GM11168 (cell line): ENCODE measurements at regions not wholly inside any gene's neighbourhood (a gene's known extent, or its start where the extent isn't known, plus 50 kb on each side); places are given as distances from the start of the nearest gene placed in this dataset.

Experiments
- in situ Hi-C: fragments of 300-500 bp; cut with MboI; formaldehyde crosslinking; loops from one replicate; pipeline ENCODE4 v1.12.0; 2022; ENCODE audit warnings: low sequenced_read_pairs; ENCODE audit not compliant: unreplicated experiment

DNA sequence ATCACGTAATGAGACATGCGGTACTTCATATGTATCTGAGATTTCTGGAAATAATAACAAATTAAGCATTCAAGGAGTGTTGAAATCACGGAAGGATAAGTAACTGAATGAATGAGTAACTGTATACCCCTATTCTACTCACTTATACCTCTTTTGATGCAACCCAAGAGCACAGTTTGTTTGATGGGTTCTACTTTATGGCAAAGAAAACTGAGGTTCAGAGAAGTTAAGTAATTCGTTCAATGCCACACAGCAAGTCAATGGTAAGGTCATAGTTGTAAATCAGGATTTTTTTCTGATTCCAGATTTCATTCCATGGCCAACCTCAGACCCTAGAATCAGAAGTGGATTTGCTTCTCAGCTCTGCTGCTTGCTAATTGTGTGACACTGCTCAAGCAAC lies 544.5 kb upstream of the TBX3 start:
- in situ Hi-C loops: no loop called here

DNA sequence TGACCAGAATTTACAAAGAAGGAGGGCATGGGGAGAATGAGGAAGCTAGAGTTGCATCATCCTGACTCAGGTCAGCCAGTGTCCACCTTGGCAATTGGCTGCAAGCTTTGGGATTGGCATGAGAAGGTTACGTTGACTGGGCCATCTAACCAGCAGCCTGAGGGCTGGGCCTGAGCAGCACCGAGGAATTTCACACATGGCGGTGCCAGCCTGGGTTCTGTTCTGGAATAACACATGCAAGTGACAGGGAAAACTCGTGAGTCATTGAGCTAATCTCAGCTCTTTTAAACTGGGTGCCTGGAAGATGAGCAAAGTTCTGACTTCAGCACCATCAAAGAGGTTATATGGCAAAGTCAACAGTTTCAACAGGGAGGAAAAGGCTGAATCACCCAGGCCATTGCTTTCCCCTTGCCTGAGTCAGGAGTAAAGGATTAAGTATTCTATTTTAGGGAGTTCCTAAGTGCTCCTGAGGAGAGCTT lies 543.2 kb upstream of the TBX3 start:
- in situ Hi-C loops: no loop called here

DNA sequence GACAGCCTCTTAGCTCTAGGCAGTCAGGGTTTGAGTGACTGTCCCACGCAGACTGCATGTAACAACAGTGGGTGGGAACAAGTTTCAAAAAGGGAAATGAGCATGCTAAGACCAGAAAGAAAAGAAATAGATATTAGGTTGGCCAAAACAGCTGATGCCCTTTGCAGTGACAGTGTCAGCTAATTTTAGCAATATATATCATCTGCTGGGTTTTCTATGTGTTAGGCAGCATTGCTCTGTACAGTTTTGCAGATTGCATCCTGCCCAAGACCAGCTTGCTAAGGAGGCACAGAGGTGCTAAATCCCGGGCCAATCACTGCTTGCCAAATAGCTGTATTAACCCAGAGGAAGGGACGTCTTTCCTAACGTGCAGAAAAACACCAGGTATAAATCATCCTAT lies 541.9 kb upstream of the TBX3 start:
- in situ Hi-C loops: no loop called here

DNA sequence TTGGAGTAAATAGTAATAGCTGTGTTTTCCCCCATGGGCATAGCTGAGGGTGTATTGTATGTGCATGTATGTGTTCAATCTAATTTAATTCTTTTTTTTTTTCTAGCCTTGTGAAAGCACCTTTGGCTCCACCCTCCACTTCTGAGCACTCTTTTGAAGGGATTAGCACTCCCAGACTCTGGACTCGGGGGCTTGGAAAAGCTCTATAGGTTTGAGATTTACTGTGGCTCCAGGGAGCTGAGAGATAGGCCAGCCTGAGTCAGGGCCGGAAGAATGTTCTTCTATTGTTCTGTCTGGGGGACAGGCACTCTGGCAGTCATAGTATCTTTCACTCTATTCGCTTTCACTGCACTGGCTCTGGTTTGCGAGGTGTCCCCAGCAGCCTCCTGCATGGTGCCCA lies 540.0 kb upstream of the TBX3 start:
- in situ Hi-C loops: no loop called here

- in situ Hi-C loops: no loop called here
These were observed 539.3 kb upstream of the TBX3 start for GRCh38 chr12:115223322-115223721.

DNA sequence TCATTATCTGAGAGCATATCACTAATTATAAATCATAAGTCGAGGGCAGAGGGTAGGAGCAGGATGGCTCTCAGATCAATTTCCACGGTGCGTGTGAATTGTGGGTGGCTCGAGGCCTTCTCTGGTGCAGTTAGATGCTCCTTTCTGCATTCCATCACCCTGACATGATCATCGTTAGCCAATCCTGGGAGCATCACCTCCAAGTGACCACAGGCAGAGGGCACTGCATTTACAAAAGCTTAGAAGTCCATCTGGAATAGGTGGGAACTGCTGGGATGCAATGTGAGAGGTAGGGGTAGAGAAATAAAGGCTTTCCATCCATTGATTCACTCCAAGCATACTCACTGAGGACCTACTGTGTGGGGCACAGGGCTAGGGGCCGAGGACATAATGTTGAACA lies 538.2 kb upstream of the TBX3 start:
- in situ Hi-C loops: no loop called here

GRCh38 chr12:115216301-115216700 lies 532.3 kb upstream of the TBX3 start:
- in situ Hi-C loops: no loop called here

DNA sequence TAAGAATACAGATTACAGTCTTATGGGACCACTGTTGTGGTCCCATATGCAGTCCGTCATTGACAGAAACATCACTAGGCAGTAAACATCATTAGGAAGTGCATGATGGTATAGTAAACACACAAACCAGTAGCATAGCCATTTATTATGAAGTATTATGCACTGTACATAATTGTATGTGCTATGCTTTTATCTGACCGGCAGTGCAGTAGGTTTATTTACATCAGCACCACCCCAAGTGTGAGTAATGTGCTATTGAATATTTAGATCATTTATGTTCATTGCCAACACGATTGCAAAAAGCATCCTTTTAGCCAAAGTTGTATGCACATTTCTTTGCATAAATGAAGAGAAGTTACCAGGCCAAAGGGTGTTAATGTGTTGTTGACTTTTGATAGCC lies 531.6 kb upstream of the TBX3 start:
- in situ Hi-C loops: no loop called here

- in situ Hi-C loops: no loop called here
These were observed 529.6 kb upstream of the TBX3 start for GRCh38 chr12:115213538-115214016.

DNA sequence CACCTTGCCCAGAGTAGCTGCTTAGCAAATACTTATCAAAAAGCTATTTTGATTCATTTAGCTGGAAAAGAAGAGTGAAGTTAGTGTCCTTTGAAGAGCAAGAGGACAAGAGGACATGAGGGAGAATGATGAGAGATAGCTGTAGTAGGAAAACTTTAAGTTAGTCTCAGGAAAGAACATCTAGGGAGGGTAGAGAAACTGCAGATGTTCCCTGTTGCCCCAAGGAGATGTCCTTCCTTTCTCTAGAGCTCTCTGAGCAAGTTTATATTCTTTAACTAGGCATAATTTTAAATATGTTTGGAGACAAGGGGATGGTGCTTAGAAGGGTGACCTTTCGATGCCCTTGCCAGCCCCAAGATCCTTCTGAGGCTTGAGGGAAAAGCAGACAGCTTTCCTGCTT lies 529.1 kb upstream of the TBX3 start:
- in situ Hi-C loops: no loop called here

DNA sequence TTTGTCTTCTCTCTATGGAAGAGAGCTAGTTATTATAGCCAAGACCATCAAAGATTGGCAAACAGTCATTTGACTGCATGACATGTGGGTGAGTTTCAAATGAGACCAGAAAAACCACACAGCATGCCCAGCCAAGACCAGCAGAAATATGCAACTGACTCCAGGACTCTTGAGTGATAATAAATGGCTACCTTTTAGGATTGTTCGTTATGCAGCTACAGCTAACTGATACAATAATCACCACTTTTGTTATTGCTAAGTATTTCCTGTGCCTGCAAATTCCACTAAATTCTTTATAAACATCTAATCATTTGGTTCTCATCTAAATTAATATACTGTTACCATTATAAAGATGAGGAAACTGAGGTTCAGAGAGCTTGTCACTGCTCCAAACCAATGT lies 528.4 kb upstream of the TBX3 start:
- in situ Hi-C loops: no loop called here

DNA sequence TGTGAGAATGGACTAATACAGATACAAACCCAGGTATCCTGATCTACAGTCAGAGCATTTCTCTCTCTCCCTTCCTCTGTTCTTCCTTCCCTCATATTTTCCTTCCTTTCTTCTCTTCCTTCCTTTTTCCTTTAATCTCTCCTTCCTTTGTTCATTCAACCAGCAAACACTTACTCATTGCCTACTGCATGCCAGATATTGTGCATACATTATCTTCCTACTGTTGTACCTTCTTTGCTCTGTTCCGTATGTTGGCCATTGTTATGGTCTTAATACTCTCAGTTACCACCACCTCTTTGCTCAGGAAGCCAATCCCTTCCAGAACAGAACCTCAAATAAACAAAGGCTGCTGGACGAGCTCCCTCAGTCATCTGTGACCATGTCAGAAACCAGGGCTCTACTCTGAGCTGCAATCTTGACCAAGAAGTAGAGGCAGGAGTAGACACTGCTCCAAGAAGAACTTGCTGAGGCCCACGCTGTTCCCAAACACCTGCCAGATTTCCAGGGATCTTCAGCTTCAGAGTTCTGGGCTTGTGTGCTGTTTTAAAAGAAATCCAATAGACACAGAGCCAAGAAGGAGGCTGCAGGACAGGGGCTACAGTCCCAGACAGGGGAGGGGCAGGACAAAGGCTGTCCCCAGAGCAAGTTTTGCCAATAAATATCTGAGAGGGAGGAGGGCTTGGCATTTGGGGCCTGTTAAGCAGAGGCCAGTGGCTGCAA lies 526.7 kb upstream of the TBX3 start:
- in situ Hi-C loops: no loop called here

- in situ Hi-C loops: no loop called here
These were observed 525.3 kb upstream of the TBX3 start for GRCh38 chr12:115209230-115209629.

GRCh38 chr12:115208098-115208497 lies 524.1 kb upstream of the TBX3 start:
- in situ Hi-C loops: no loop called here

GRCh38 chr12:115207216-115207915 lies 523.4 kb upstream of the TBX3 start:
- in situ Hi-C loops: no loop called here

GRCh38 chr12:115206801-115207200 lies 522.8 kb upstream of the TBX3 start:
- in situ Hi-C loops: no loop called here

- in situ Hi-C loops: no loop called here
These were observed 521.9 kb upstream of the TBX3 start for GRCh38 chr12:115205755-115206308.

DNA sequence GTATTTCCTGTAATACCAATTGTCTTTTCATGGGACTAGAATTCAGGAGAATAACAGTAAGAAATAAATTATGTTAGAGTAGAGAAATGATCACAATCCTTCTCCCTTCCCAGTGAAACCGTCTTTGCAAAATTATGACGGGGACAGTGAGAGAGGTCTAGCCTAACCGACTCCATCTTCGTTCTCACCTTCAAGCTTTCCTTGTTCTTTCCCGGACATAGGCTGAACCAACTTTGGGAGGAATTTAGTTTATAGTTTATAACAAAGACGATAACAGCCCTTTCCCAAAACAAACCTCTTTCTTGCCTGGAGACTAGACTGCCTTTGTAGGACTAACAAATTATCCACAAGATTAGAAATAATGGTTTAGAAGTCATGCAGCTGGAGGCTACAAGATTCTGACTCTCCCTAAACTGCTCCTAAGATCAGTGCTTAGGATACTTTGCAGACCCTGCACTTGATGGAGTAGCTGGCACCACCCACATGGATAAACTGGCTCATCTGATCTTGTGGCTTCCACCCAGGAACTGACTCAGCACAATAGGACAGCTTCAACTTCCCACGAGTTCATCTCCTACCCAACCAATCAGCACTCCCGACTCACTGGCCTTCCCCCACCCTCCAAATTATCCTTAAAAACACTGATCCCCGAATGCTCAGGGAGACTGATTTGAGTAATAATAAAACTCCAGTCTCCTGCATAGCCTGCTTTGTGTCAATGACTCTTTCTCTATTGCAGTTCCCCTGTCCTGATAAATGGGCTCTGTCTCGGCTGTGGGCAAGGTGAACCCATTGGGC lies 521.2 kb upstream of the TBX3 start:
- in situ Hi-C loops: no loop called here

DNA sequence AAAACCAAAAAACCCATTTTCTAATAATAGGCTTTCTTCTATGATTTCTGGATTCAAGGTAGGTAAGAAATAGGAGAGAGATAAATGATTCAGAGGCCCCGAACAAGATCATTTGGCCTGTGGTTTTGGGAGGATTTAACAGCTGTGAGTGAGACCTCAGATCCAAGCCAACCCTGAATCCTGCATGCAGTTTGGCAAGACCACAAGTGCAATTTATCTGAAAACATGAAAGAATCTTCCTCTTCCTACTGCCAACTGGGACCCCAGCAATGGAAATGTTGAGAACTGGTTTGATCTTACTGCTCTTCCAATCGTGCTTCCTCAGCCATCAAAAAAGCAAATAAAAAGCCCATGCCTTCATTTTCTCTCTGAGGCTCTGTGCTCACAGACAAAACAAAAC lies 519.7 kb upstream of the TBX3 start:
- in situ Hi-C loops: no loop called here

DNA sequence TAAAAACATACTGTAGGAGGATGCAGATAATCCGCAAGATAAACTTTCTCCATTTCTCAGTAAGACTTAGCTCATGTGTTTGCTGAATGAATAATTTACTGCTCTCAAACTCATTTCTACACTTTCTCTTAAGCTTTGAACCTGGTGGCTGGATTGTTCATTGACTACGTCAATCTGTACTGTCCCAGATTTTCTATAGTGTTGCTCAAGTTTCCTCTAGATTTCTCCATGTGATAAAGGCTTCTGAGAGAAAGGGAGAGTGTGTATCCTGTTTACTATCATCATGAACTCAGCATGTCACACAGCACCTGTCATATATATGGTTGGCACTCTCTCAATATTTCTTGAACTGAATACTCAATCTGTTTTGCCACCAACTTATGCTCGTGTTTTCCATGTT lies 518.0 kb upstream of the TBX3 start:
- in situ Hi-C loops: no loop called here

GRCh38 chr12:115199831-115200230 lies 515.9 kb upstream of the TBX3 start:
- in situ Hi-C loops: no loop called here
